ENCODE measurements at regions not wholly inside any gene's neighbourhood (a gene's known extent, or its start where the extent isn't known, plus 50 kb on each side); places are given as distances from the start of the nearest gene placed in this dataset.

GRCh38 chr18:56302156-56302555 is 336.2 kb downstream of the TXNL1 start:
- no peak overlapping the region for H3K4me2 ChIP-seq (ENCODE audit: low read depth, low read length)
- dilution Hi-C loops (cut with HindIII; ENCODE audit: low sequenced_read_pairs, unreplicated experiment) (no loop called here), in situ Hi-C loops (cut with MboI; ENCODE audit: low sequenced_read_pairs) (no loop called here), intact Hi-C loops (cut with micrococcal nuclease) (no loop called here)
- no peak overlapping the region for H2AK9ac ChIP-seq (replicated peaks; ENCODE audit: low read depth, low read length, poor library complexity)
- no peak overlapping the region for H2AFZ ChIP-seq (replicated peaks; ENCODE audit: low read length, poor library complexity)
- H3K27ac ChIP-seq (ENCODE audit: insufficient read depth, low read length) = no peak overlapping the region
- H2BK15ac ChIP-seq (ENCODE audit: low read depth, low read length) = no peak overlapping the region
- H3K4me3 ChIP-seq (ENCODE audit: insufficient read depth, low read depth, low read length) = no peak overlapping the region
- DNase-seq (no peak), ATAC-seq (ENCODE audit: low read depth) (no peak)
- no peak overlapping the region for H2AK5ac ChIP-seq (ENCODE audit: low read depth, low read length)
- H3K18ac ChIP-seq (ENCODE audit: low read depth, low read length) = no peak overlapping the region
- ChIA-PET CTCF (no interaction called here), POLR2A (ENCODE audit: unreplicated experiment) (no interaction called here)
- H3K23ac ChIP-seq (ENCODE audit: low read depth, low read length) = no peak overlapping the region
- WGBS, 2 experiments (ENCODE audit: extremely low coverage in 2 of 2, insufficient read length in 1 of 2) = 93% methylated on average over 3 of the region's 11 CpGs; no CpG with 5 or more reads in 1 of the 2 experiments
- H4K20me1 ChIP-seq (ENCODE audit: insufficient read depth, low read length) = no peaks in the 10 kb centered on the region
- no peak overlapping the region for H4K5ac ChIP-seq (ENCODE audit: low read depth, low read length)
- H3K27me3 ChIP-seq (ENCODE audit: control insufficient read depth, insufficient read depth, low read length) = no peaks in the 10 kb centered on the region
- no TSS peak for BruUV-seq (replicated peaks)
- H4K8ac ChIP-seq (ENCODE audit: low read depth in 2 of 2, low read length in 2 of 2) = no peak overlapping the region
- H3K79me1 ChIP-seq (ENCODE audit: low read depth in 1 of 2, low read length in 2 of 2) = no peaks in the 10 kb centered on the region
- H2BK20ac ChIP-seq (ENCODE audit: low read depth, low read length) = no peak overlapping the region
- H3K4me1 ChIP-seq (ENCODE audit: control insufficient read depth, insufficient read depth, low read length) = no peaks in the 10 kb centered on the region
- no peak overlapping the region for H4K91ac ChIP-seq (ENCODE audit: insufficient read depth, low read depth, low read length)
- H3K9me3 ChIP-seq (ENCODE audit: control insufficient read depth, insufficient read depth, low read length) = no peaks in the 10 kb centered on the region
- 0 out of 2 replicates have a peak, but pooled peaks cover 2% of the 10 kb centered on the region for H3K9me1 ChIP-seq (ENCODE audit: insufficient read depth, low read length)
- H3K14ac ChIP-seq (replicated peaks; ENCODE audit: low read depth, low read length) = no peak overlapping the region
- TF ChIP-seq CHD1 (IDR thresholded peaks at IDR 0.05; ENCODE audit: low read depth, low read length) (no peak), ELK1 (IDR thresholded peaks at IDR 0.05; ENCODE audit: borderline replicate concordance, low read depth, low read length) (no peak), RFX5 (IDR thresholded peaks at IDR 0.05; ENCODE audit: low read depth, low read length) (no peak), SMC3 (IDR thresholded peaks at IDR 0.05; ENCODE audit: low read depth, low read length) (no peak), CTCF (conservative IDR thresholded peaks at IDR 0.05; ENCODE audit: low read depth, low read length) (no peak)
- no peak overlapping the region for H3K4ac ChIP-seq (ENCODE audit: low read depth, low read length)
- H2BK120ac ChIP-seq (ENCODE audit: low read depth, low read length) = no peak overlapping the region
- H2BK5ac ChIP-seq (ENCODE audit: low read depth, low read length, poor library complexity, severe bottlenecking) = no peak overlapping the region
- H3K9ac ChIP-seq (ENCODE audit: low read depth, low read length) = no peak overlapping the region
- no peak overlapping the region for H3K56ac ChIP-seq (ENCODE audit: extremely low read depth, insufficient read depth, low read length)
- H3K36me3 ChIP-seq (ENCODE audit: control insufficient read depth, insufficient read depth, low read length) = no peaks in the 10 kb centered on the region

Measured in IMR-90 (cell line).